GM12878 (cell line): ENCODE measurements at regions not wholly inside any gene's neighbourhood (a gene's known extent, or its start where the extent isn't known, plus 50 kb on each side); places are given as distances from the start of the nearest gene placed in this dataset.

ENCODE experiments used
- ATAC-seq: fragments of 200-7000 bp; cut with Tn5 transposase; 3 replicates; pipeline ENCODE4 v1.9.1; 2020; ENCODE audit warnings: mild to moderate bottlenecking, moderate library complexity
- BruUV-seq: library from RNA; stranded (reverse); fragments of 400-500 nt; replicated peaks from 2 replicates; lab custom pipeline; 2021; lab: Mats Ljungman, UMichigan
- CTCF ChIA-PET: fragments of 300-600 bp; sonication (Branson Sonifier 250); formaldehyde crosslinking; extraction: SDS; loops from one replicate; lab custom pipeline; 2021; ENCODE audit warnings: inconsistent platforms; lab: Yijun Ruan, JAX
- POLR2A ChIA-PET: fragments of 350-600 bp; formaldehyde crosslinking; extraction: SDS; loops from one replicate; lab custom pipeline; 2021; ENCODE audit warnings: inconsistent platforms; lab: Charles Lee
- RAD21 ChIA-PET: fragments of 300-600 bp; sonication (Branson Sonifier 250); formaldehyde crosslinking; loops from one replicate; lab custom pipeline; 2023; ENCODE audit warnings: antibody characterized with exemption; ENCODE audit not compliant: unreplicated experiment; lab: Charles Lee
- SMC1A ChIA-PET: fragments of 300-600 bp; sonication (Branson Sonifier 250); formaldehyde crosslinking; loops from one replicate; lab custom pipeline; 2023; ENCODE audit not compliant: unreplicated experiment, uncharacterized antibody; lab: Charles Lee
- DNase-seq: peaks from one replicate; pipeline ENCODE4 v3.0.0-alpha.2; 2011; ENCODE audit warnings: low read depth, low spot score
- FAIRE-seq: peaks from 3 replicates; lab custom pipeline; 2011; peaks lifted over from hg19 to GRCh38; lab: Jason Lieb, UNC
- H2AFZ ChIP-seq: 2 replicates; pipeline ENCODE4 v1.6.0; 2011; ENCODE audit warnings: low read depth, low read length, control low read depth; ENCODE audit not compliant: control insufficient read depth
- H3K27ac ChIP-seq: 2 replicates; pipeline ENCODE4 v1.5.1; 2011; ENCODE audit warnings: control low read depth; ENCODE audit not compliant: control insufficient read depth, insufficient read depth
- H3K27me3 ChIP-seq, 2 experiments: replicated peaks in 1 of 2; 2 replicates each; pipeline versions ENCODE4 v1.6.0 to v1.6.1; 2011; ENCODE audit warnings: low read length in 1 of 2; ENCODE audit not compliant: control insufficient read depth in 2 of 2, insufficient read depth in 2 of 2
- H3K36me3 ChIP-seq, 2 experiments: 2 replicates each; pipeline ENCODE4 v1.5.1; 2011; ENCODE audit warnings: low read length in 1 of 2; ENCODE audit not compliant: control insufficient read depth in 2 of 2, insufficient read depth in 2 of 2
- H3K4me1 ChIP-seq: 2 replicates; pipeline ENCODE4 v1.6.1; 2011; ENCODE audit warnings: mild to moderate bottlenecking, low read length, moderate library complexity, mixed read lengths; ENCODE audit not compliant: control insufficient read depth, insufficient read depth
- H3K4me2 ChIP-seq: 2 replicates; pipeline ENCODE4 v1.6.0; 2011; ENCODE audit warnings: control low read depth; ENCODE audit not compliant: control insufficient read depth, insufficient read depth
- H3K4me3 ChIP-seq: fragments of 200-600 bp; sonication (generic); 2 replicates; pipeline ENCODE4 v1.5.1; 2016
- H3K79me2 ChIP-seq: 2 replicates; pipeline ENCODE4 v1.6.0; 2011; ENCODE audit warnings: low read length; ENCODE audit not compliant: control insufficient read depth, insufficient read depth
- H3K9ac ChIP-seq: 2 replicates; pipeline ENCODE4 v1.8.0; 2011; ENCODE audit warnings: low read length, control low read depth, mixed read lengths; ENCODE audit not compliant: control insufficient read depth, insufficient read depth
- H3K9me3 ChIP-seq: replicated peaks from 3 replicates; pipeline ENCODE4 v1.5.1; 2011; ENCODE audit warnings: mild to moderate bottlenecking, low read length; ENCODE audit not compliant: control insufficient read depth, insufficient read depth
- H4K20me1 ChIP-seq: 2 replicates; pipeline ENCODE4 v1.6.0; 2011; ENCODE audit not compliant: control insufficient read depth, insufficient read depth
- CTCF ChIP-seq, 3 experiments: IDR thresholded peaks in 2 of 3; conservative IDR thresholded peaks in 1 of 3; 2 replicates each; pipeline ENCODE4 v1.5.1; 2011; ENCODE audit warnings: low read depth in 3 of 3, low read length in 3 of 3, mild to moderate bottlenecking in 3 of 3, control low read depth in 2 of 3, moderate library complexity in 2 of 3, inconsistent platforms in 1 of 3, mixed read lengths in 1 of 3; ENCODE audit not compliant: control insufficient read depth in 2 of 3, insufficient read depth in 1 of 3; ENCODE audit errors: extremely low read depth in 1 of 3
- FOS ChIP-seq: IDR thresholded peaks from 3 replicates; pipeline ENCODE4 v1.6.1; 2011; ENCODE audit warnings: borderline replicate concordance; ENCODE audit not compliant: insufficient read length; ENCODE audit errors: extremely low read depth
- NFYB ChIP-seq: IDR thresholded peaks from 2 replicates; pipeline ENCODE4 v1.6.1; 2011; ENCODE audit warnings: low read depth, mild to moderate bottlenecking, low read length, improper control_type of control experiment, moderate library complexity; ENCODE audit not compliant: insufficient read depth
- RAD21 ChIP-seq: IDR thresholded peaks from 2 replicates; pipeline ENCODE4 v1.6.1; 2011; ENCODE audit warnings: mild to moderate bottlenecking, low read depth, low read length, moderate library complexity; ENCODE audit not compliant: insufficient read depth
- SPI1 ChIP-seq: IDR thresholded peaks from 2 replicates; pipeline ENCODE4 v1.6.1; 2011; ENCODE audit warnings: low read depth, mild to moderate bottlenecking, low read length, moderate library complexity, borderline replicate concordance; ENCODE audit not compliant: insufficient read depth
- STAT3 ChIP-seq: IDR thresholded peaks from 2 replicates; pipeline ENCODE4 v1.6.1; 2011; ENCODE audit warnings: low read depth, low read length, improper control_type of control experiment
- TCF3 ChIP-seq: IDR thresholded peaks from 2 replicates; pipeline ENCODE4 v1.6.1; 2012; ENCODE audit warnings: low read depth, mild to moderate bottlenecking, low read length, borderline replicate concordance; ENCODE audit not compliant: insufficient read depth
- ZNF24 ChIP-seq: fragments of 450-650 bp; IDR thresholded peaks from 2 replicates; pipeline ENCODE4 v1.6.1; 2017; ENCODE audit warnings: antibody characterized with exemption, mild to moderate bottlenecking
- WGBS: methylation state at CpG from one replicate; pipeline ENCODE4 v1.1.6; 2016; ENCODE audit warnings: low lambda C conversion rate; ENCODE audit not compliant: insufficient replicate concordance, insufficient coverage; ENCODE audit errors: missing lambda C conversion rate; 5-methylcytosine and 5-hydroxymethylcytosine counted together
- in situ Hi-C: fragments of 300-500 bp; cut with MboI; formaldehyde crosslinking; loops from 9 replicates; pipeline ENCODE4 v1.14.3; 2018; ENCODE audit warnings: mixed read lengths
- intact Hi-C: fragments of 100-400 bp; cut with micrococcal nuclease; formaldehyde crosslinking; loops from one replicate; pipeline ENCODE4 v1.14.2; 2022; ENCODE audit not compliant: unreplicated experiment
- TF ChIP-seq, protein P1 (sequence below): IDR thresholded peaks from 2 replicates; pipeline ENCODE4 v1.6.1; 2011; ENCODE audit warnings: borderline replicate concordance, low read depth, mild to moderate bottlenecking, moderate library complexity, mixed read lengths, low read length; ENCODE audit not compliant: insufficient read depth; ENCODE audit errors: extremely low read length

DNA sequence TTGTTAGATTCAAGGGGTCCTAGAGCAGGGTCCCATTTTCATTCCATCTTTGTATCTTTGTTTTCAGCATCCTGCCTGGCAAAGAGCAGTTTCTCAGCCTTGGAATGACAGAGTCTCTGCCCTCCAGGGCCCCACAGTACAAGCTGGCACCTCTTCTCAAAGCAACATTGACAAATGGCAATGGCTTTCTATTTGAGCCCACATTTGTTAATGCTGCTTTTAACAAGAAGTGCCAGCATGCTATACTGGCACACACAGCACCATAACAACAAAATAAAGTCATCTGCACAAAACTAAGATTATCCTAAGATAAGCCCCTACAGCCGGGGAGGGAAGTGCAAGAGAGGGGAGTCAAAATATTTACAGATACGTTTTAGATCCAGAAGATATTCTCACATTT lies 309.7 kb upstream of the C11orf87 start:
- Histone ChIP-seq H3K4me3 (no peak overlapping the region), H3K9ac (no peak overlapping the region), H2AFZ (no peak overlapping the region), H3K27me3 (no peaks in the 10 kb centered on the region; a peak in 2 of 4 replicates), H3K4me2 (no peak overlapping the region), H3K4me1 (no peaks in the 10 kb centered on the region), H3K36me3 (no peaks in the 10 kb centered on the region), H3K79me2 (no peaks in the 10 kb centered on the region), H3K27ac (no peak overlapping the region), H3K9me3 (no peaks in the 10 kb centered on the region), H4K20me1 (no peaks in the 10 kb centered on the region)
- no peak for ATAC-seq
- POLR2A ChIA-PET: no interaction called here
- intact Hi-C loops (no loop called here), in situ Hi-C loops (no loop called here)
- CTCF ChIA-PET: no interaction called here
- BruUV-seq: no TSS peak
- DNase-seq: no peak
- WGBS: 0% methylated on average over 2 of the region's 2 CpGs
- SMC1A ChIA-PET: no interaction called here
- TF ChIP-seq TCF3: no peak
- no peak for TF ChIP-seq RAD21
- no peak for TF ChIP-seq CTCF (IDR thresholded peaks at IDR 0.05 in 2 of 3, conservative IDR thresholded peaks at IDR 0.05 in 1 of 3; ENCODE audit: control insufficient read depth in 2 of 3, extremely low read depth in 1 of 3, insufficient read depth in 1 of 3, low read depth in 3 of 3, low read length in 3 of 3)
- TF ChIP-seq SPI1: no peak
- no peak for TF ChIP-seq STAT3
- no peak for TF ChIP-seq FOS
- TF ChIP-seq, protein P1, sequence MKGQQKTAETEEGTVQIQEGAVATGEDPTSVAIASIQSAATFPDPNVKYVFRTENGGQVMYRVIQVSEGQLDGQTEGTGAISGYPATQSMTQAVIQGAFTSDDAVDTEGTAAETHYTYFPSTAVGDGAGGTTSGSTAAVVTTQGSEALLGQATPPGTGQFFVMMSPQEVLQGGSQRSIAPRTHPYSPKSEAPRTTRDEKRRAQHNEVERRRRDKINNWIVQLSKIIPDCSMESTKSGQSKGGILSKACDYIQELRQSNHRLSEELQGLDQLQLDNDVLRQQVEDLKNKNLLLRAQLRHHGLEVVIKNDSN: no peak
- no peak for TF ChIP-seq ZNF24
- no peak for TF ChIP-seq NFYB
- FAIRE-seq: no peak
- RAD21 ChIA-PET: no interaction called here
